HG03521 (cell line): ENCODE measurements at regions not wholly inside any gene's neighbourhood (a gene's known extent, or its start where the extent isn't known, plus 50 kb on each side); places are given as distances from the start of the nearest gene placed in this dataset.

Experiments
- ATAC-seq: cut with Tn5 transposase; IDR thresholded peaks from one replicate; pipeline ENCODE4 v1.9.1; 2021; ENCODE audit warnings: mild to moderate bottlenecking, moderate library complexity; ENCODE audit not compliant: unreplicated experiment

GRCh38 chr11:130786586-130786985, 129.7 kb downstream of the SNX19 start:
- ATAC-seq: no peak

- no peak for ATAC-seq
Measured at GRCh38 chr11:130787092-130787616, 129.1 kb downstream of the SNX19 start.

GRCh38 chr11:130787973-130788570, 128.2 kb downstream of the SNX19 start:
- ATAC-seq: no peak

GRCh38 chr11:130789056-130789640, 127.1 kb downstream of the SNX19 start:
- ATAC-seq: no peak

- ATAC-seq: no peak
Measured at GRCh38 chr11:130790689-130791088, 125.6 kb downstream of the SNX19 start.

GRCh38 chr11:130792772-130793171, 123.5 kb downstream of the SNX19 start:
- no peak for ATAC-seq

GRCh38 chr11:130796828-130797227, 119.5 kb downstream of the SNX19 start:
- ATAC-seq: no peak

- no peak for ATAC-seq
Measured at GRCh38 chr11:130798280-130798679, 118.0 kb downstream of the SNX19 start.

- ATAC-seq: no peak
Measured at GRCh38 chr11:130798801-130799200, 117.5 kb downstream of the SNX19 start.

- ATAC-seq: no peak
Measured at GRCh38 chr11:130801333-130802122, 114.8 kb downstream of the SNX19 start.

- no peak for ATAC-seq
Measured at GRCh38 chr11:130802567-130802966, 113.7 kb downstream of the SNX19 start.

- ATAC-seq: no peak
Measured at GRCh38 chr11:130804306-130805076, 111.8 kb downstream of the SNX19 start.

GRCh38 chr11:130806746-130807145, 109.5 kb downstream of the SNX19 start:
- no peak for ATAC-seq

GRCh38 chr11:130808541-130808940, 107.7 kb downstream of the SNX19 start:
- ATAC-seq: no peak

GRCh38 chr11:130813196-130813595, 103.1 kb downstream of the SNX19 start:
- no peak for ATAC-seq

- ATAC-seq: no peak
Measured at GRCh38 chr11:130813638-130814037, 102.6 kb downstream of the SNX19 start.

GRCh38 chr11:130814440-130815096, 101.7 kb downstream of the SNX19 start:
- ATAC-seq: no peak

GRCh38 chr11:130815097-130815802, 101.0 kb downstream of the SNX19 start:
- ATAC-seq: no peak

GRCh38 chr11:130815956-130816355, 100.3 kb downstream of the SNX19 start:
- no peak for ATAC-seq
